AG10803 (cell line): ENCODE measurements at regions not wholly inside any gene's neighbourhood (a gene's known extent, or its start where the extent isn't known, plus 50 kb on each side); places are given as distances from the start of the nearest gene placed in this dataset.
A peak's percentile ranks its signal among the peaks of the same experiment; 100 is the strongest.

Experiments
- DNase-seq: peaks from one replicate; pipeline ENCODE4 v3.0.0; 2010; ENCODE audit warnings: low read depth
- H3K4me3 ChIP-seq: 2 replicates; pipeline ENCODE4 v1.5.1; 2011; ENCODE audit warnings: mild to moderate bottlenecking, low read length, control low read depth
- TF ChIP-seq, protein P1 (sequence below): conservative IDR thresholded peaks from 2 replicates; pipeline ENCODE4 v1.5.1; 2011; ENCODE audit warnings: mild to moderate bottlenecking, low read length, control low read depth, inconsistent platforms

DNA sequence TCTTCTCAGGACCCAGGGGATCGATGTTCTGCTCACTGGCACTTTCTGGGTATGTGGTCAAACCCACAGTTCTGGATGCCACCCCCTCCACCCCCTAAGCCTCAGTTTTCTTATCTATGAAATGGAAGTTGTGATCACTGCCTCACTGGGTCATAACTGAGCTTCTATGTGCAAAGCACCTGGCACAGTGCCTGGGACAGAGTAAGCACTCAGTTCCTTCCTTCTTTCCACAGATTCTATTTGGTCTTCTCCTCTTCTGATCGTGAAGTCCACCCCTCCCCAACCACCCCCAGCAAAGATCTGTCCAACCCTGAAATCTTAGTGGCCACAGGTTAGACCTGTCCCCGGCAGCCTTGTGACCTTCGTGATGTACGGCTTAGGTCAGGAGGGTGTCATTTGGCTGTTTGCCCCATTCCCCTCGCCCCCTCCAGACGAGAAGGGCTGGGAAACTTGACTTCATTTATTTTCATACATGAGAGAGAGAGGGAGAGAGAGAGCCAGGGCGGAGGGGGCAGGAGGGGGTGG is 181.4 kb downstream of the FGF18 start:
- DNase-seq = no peak
- TF ChIP-seq, protein P1, sequence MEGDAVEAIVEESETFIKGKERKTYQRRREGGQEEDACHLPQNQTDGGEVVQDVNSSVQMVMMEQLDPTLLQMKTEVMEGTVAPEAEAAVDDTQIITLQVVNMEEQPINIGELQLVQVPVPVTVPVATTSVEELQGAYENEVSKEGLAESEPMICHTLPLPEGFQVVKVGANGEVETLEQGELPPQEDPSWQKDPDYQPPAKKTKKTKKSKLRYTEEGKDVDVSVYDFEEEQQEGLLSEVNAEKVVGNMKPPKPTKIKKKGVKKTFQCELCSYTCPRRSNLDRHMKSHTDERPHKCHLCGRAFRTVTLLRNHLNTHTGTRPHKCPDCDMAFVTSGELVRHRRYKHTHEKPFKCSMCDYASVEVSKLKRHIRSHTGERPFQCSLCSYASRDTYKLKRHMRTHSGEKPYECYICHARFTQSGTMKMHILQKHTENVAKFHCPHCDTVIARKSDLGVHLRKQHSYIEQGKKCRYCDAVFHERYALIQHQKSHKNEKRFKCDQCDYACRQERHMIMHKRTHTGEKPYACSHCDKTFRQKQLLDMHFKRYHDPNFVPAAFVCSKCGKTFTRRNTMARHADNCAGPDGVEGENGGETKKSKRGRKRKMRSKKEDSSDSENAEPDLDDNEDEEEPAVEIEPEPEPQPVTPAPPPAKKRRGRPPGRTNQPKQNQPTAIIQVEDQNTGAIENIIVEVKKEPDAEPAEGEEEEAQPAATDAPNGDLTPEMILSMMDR = no peak
- no peak overlapping the region for H3K4me3 ChIP-seq

GRCh38 chr5:171601266-171601881 is 181.9 kb downstream of the FGF18 start:
- no peak for DNase-seq
- H3K4me3 ChIP-seq = no peak overlapping the region
- TF ChIP-seq, protein P1 = no peak

DNA sequence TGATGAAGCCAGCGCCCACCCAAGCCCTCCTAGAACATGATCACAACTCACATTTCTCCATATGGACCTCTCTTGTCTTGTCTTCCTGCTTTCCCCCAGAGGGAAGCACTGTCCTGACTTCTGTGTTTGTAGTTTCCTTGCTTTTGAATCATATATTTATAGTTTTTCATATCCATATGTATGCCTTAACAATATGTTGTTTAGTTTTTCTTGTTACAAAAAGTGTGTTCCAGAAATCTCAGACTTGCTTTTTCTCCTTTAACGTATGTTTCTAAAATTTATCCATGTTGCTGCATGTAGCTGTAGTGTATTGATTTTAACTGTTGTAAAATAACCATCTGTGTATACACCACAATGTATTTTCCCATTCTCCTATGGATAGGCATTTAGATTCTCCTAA is 182.0 kb upstream of the SMIM23 start:
- no peak for DNase-seq
- no peak overlapping the region for H3K4me3 ChIP-seq
- TF ChIP-seq, protein P1 = no peak

DNA sequence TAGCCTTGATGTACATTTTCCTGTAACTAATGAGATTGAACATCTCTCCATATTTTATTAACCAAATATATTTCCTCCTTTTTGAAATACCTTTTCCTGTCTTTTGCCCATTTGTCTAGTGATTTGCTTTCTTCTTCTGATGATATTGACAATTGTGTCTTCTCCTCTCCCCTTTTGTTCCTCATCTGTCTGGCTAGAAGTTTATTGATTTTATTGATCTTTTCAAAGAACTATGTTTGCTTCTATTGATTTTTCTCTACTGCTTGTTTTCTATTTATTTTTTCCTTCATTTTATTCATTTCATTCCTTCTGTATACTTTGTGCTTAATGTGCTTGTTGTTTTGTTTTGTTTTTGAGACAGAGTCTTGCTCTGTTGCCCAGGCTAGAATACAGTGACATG is 181.4 kb upstream of the SMIM23 start:
- no peak for DNase-seq
- H3K4me3 ChIP-seq = no peak overlapping the region
- TF ChIP-seq, protein P1 = no peak

DNA sequence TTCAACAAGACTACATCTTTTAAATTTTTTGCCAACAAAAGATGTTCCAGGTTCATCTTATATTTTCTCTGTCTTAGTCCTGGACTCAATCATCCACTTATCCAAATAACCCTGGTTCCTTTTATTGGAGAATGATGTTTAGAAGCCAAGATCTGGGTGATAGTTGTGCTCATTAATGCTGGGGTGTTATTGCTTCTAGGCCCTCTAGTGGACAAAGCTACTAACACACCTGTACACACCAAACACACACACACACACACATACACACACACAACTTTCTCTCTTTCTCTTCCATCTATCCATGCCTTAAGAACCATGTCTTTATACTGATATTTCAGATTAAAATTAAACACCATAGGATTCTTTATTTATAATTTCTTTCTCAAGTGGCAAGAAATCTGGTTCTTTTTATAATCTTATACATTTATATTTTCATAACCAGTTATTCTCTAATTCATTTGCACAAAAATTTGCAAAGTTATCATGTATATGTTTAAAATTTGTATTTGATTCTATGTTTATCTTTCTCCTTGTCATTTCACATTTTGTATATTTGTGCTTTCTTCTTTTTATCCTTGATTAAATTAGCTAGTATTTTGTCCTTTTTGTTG is 179.1 kb upstream of the SMIM23 start:
- TF ChIP-seq, protein P1 = peak; percentile 45
- no peak for DNase-seq
- H3K4me3 ChIP-seq = no peak overlapping the region

DNA sequence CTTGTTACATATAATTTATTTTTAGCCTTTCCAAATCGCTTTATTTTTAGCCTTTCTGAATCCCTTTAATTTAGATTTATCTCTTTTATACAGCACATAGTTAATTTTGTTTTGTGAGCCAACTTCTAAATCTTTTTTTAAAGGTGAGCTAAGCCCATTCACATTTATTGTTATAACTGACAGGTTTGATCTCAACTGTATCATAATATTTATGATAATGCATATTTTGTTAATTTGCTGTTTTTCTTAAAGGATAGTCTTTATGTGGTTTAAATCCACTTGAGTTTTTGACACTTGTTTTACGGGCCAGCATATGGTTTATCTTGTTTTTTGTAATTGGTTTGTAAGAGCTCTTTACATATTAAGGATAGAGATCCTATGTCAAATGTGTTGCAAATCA is 177.8 kb upstream of the SMIM23 start:
- no peak for DNase-seq
- H3K4me3 ChIP-seq = no peak overlapping the region
- TF ChIP-seq, protein P1 = no peak
